Testis (tissue), 2 donors: ENCODE measurements at regions not wholly inside any gene's neighbourhood (a gene's known extent, or its start where the extent isn't known, plus 50 kb on each side); places are given as distances from the start of the nearest gene placed in this dataset.
"Not testable (repeated sequence)": the region's sequence is repeated elsewhere in the genome, so short reads cannot be mapped to it uniquely, and the experiment has no call there.

Experiments used
- DNase-seq: peaks from one replicate; pipeline ENCODE4 v3.0.0-alpha.2; 2019
- H3K27ac ChIP-seq, 2 donors: fragments of 200-600 bp; sonication (generic); one replicate each; pipeline ENCODE4 v1.5.1; 2019
- H3K27me3 ChIP-seq: fragments of 200-600 bp; sonication (generic); one replicate; pipeline ENCODE4 v1.5.1; 2019
- H3K36me3 ChIP-seq: fragments of 200-600 bp; sonication (generic); one replicate; pipeline ENCODE4 v1.5.1; 2017; ENCODE audit warnings: low read depth; ENCODE audit errors: missing control alignments
- H3K4me1 ChIP-seq: fragments of 200-600 bp; sonication (generic); one replicate; pipeline ENCODE4 v1.5.1; 2019
- H3K4me3 ChIP-seq, 2 donors: fragments of 200-600 bp; sonication (generic); one replicate each; pipeline ENCODE4 v1.5.1; 2017 to 2019
- H3K9me3 ChIP-seq: fragments of 200-600 bp; sonication (generic); one replicate; pipeline ENCODE4 v1.5.1; 2017
- WGBS, 2 donors: methylation state at CpG; one replicate each; pipeline ENCODE4 v1.1.5; 2018; 5-methylcytosine and 5-hydroxymethylcytosine counted together
- intact Hi-C: fragments of 100-400 bp; cut with DNase I; formaldehyde crosslinking; loops from one replicate; pipeline ENCODE4 v1.15.1; 2023; ENCODE audit warnings: low total_unique reads

DNA sequence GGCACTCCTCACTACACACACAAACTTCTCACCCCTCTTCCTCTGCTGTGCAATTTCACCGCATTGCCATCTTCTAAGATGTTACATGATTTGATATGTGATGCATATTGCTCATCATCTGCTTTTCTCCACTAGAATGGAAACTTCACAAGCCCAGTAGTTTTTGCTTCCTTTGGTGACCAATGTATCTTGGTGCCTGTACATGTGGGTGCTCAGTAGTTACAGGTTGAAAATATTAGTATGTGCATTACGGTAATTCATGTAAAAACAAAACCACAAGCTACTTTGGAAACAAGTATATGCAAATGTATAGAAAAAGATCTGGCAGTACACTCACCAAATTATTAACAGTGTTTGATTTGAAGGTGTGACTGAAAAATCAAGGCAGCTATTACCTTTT is 522.4 kb downstream of the TTLL7 start:
- H3K36me3 ChIP-seq, H3K27me3 ChIP-seq, intact Hi-C loops, H3K4me1 ChIP-seq, H3K27ac ChIP-seq, H3K4me3 ChIP-seq, H3K9me3 ChIP-seq, DNase-seq: not testable (repeated sequence)
- 96 to 98% methylated on average over 2 of the region's 2 CpGs for WGBS, 2 donors

DNA sequence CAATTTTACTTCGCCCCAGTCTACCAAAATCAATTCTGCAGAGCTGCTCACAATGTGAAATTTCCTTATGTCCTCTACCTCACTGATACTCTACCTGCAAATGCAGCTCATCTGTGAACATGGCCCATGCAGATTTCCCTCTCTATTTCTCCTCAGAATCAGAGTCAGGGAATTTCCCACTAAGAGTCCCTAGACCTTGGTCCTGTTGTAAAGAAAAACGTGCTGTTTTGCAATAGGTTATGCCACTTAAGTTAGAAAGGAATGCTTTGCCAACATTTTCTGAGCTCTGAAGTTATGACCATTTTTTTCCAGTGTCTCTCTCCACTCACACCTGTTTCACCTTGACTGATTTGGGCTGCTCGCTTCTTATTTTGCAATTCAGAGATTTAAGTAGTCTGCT is 524.0 kb downstream of the TTLL7 start:
- H3K9me3 ChIP-seq, H3K36me3 ChIP-seq, H3K4me3 ChIP-seq, DNase-seq, H3K27ac ChIP-seq, H3K27me3 ChIP-seq, H3K4me1 ChIP-seq, intact Hi-C loops: not testable (repeated sequence)
- WGBS, 2 donors: 78 to 81% methylated on average over 3 of the region's 3 CpGs

DNA sequence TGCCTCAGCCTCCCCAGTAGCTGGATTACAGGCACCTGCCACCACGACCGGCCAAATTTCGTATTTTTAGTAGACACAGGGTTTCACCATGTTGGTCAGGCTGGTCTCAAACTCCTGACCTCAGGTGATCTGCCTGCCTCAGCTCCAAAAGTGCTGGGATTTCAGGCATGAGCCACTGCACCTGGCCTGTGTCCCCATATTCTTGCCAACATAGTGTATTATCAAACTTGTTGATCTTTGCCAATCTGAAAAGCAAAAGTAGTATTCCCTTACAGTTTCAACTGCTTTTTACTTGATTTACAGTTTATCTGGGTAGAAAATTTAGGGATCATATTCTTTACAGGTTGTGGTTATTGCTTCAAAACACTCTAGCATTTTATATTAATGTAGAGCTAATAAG is 524.9 kb downstream of the TTLL7 start:
- DNase-seq, intact Hi-C loops, H3K4me3 ChIP-seq, H3K27me3 ChIP-seq, H3K4me1 ChIP-seq, H3K27ac ChIP-seq, H3K9me3 ChIP-seq, H3K36me3 ChIP-seq: not testable (repeated sequence)
- 100% methylated on average over 1 to 3 of the region's 3 CpGs for WGBS, 2 donors

DNA sequence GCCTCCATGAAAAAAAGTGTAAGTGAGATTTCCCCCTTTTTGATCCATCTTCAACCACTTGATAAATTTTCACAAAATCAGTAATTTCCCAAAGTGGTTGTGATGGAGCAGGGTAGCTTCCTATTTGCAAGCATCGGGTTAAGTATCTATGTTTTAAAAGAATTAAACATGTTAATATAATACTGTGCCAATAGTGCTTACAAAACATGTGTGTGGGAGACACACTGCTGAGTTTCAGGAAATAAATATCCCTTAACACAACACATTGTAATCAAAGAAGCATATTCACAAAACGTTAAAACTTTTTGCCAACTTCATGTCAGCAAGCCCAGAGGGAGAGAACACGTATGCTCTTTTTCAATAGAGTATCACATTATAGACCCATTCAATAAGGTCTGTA is 526.9 kb downstream of the TTLL7 start:
- intact Hi-C loops, H3K4me3 ChIP-seq, H3K27me3 ChIP-seq, DNase-seq, H3K4me1 ChIP-seq, H3K27ac ChIP-seq, H3K36me3 ChIP-seq, H3K9me3 ChIP-seq: not testable (repeated sequence)
- WGBS, 2 donors: 38 to 47% methylated on average over 3 of the region's 3 CpGs

DNA sequence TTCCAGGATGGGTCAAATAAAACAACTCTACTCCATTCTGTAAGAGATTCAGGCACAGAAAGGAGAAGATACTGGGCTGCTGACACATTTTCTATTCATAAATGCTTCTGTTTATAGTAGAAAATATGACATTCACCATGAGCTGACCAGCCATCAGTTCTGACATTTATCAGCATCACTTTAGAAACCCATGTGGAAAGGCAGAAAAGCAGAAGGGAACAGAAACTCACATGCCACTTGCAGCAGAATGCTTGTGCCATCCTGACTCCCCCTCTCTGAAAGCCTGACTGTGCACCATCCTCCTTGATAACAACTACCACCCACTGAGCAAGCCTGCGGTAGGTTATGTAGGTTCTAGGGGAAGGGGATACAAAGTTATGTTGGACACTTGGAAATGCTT is 527.7 kb downstream of the TTLL7 start:
- H3K9me3 ChIP-seq, H3K27ac ChIP-seq, H3K36me3 ChIP-seq, H3K4me3 ChIP-seq, H3K27me3 ChIP-seq, DNase-seq, intact Hi-C loops, H3K4me1 ChIP-seq: not testable (repeated sequence)
- 92 to 100% methylated on average over 1 of the region's 1 CpG for WGBS, 2 donors

DNA sequence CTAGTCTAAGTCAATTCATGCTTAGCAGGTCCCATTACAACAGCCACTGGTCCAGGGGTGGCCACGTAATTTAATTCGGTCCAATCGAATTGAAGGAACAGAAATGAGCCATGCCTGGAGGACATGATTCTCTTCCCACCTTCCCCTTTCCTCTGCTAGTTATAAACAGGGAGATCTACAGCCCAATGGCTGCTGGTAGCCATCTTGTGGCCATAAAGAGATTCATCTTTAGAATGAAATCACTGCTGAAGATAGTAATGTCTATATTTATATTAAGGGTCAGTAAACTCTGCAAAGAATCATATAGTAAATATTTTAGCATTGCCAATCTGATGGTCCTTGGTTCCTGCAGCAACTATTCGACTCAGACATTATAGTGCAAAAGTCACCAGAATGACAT is 530.6 kb downstream of the TTLL7 start:
- H3K36me3 ChIP-seq, H3K4me3 ChIP-seq, H3K27me3 ChIP-seq, DNase-seq, H3K27ac ChIP-seq, intact Hi-C loops, H3K4me1 ChIP-seq, H3K9me3 ChIP-seq: not testable (repeated sequence)
- 88 to 96% methylated on average over 4 of the region's 4 CpGs for WGBS, 2 donors

DNA sequence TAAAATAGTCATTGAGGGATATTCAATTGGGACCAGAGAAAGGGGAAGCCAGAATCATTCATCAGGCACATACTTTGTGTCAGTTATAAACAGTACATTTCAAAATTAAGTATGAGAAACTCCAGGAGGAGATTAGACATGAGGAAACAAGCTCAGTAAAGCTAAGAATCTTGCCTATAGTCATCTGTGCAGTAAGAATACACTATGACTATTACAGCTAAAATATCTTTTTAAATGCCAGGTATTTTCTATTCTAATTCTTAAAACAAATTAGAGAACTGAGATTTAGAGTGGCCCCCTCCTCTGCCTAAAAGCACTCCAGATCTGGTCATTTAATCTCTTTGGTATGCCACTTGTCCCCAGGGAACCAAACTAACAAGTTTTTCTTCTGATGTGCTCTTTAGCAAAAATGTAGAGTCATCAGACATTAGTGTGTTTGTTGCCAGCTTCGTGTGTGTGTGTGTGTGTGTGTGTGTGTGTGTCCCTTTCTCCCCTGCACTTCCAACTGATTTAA is 541.1 kb downstream of the TTLL7 start:
- DNase-seq, H3K36me3 ChIP-seq, H3K27me3 ChIP-seq, intact Hi-C loops, H3K4me1 ChIP-seq, H3K9me3 ChIP-seq, H3K4me3 ChIP-seq, H3K27ac ChIP-seq: not testable (repeated sequence)
- WGBS, 2 donors: 40 to 75% methylated on average over 1 of the region's 1 CpG

DNA sequence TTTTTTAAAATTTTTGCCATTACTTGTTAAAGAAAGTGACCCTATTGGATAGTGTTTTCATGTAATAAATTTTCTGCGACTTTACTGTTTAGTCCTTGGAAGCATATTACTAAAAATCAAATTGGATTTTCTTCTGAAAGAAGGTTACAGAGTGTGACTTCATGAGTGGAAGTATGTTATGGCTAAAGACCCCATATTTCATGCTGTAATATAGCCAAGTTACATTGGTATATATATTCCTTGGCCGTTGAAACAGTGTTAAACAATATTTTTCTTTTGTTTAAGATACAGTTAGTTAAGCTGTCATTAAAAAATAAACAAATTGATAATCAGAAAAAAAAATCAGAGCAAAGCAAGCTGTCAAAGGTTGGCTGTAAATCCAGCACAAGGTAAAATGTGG is 541.7 kb downstream of the TTLL7 start:
- DNase-seq, intact Hi-C loops, H3K4me1 ChIP-seq, H3K4me3 ChIP-seq, H3K36me3 ChIP-seq, H3K9me3 ChIP-seq, H3K27ac ChIP-seq, H3K27me3 ChIP-seq: not testable (repeated sequence)
- 73 to 77% methylated on average over 2 of the region's 2 CpGs for WGBS, 2 donors

DNA sequence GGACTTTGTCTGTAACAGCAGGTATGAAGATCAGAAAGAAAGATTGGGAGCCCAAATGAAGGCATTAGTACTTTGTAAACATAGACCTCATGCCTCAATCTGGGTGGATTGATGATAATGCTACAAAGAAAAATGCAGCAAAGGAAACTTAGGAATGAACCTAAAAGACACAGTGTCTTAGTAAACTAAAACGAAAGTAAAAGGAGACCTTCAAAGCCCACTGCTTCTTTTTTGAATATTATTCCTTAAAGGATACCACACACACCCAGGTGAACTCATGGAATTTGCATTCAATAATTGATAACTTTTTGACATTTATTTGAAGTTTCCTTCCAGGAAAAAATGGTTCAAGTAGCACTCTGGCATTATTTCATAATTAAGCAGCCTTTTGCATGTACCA is 543.2 kb downstream of the TTLL7 start:
- H3K27me3 ChIP-seq, H3K4me3 ChIP-seq, H3K36me3 ChIP-seq, intact Hi-C loops, DNase-seq, H3K4me1 ChIP-seq, H3K27ac ChIP-seq, H3K9me3 ChIP-seq: not testable (repeated sequence)
- WGBS, 2 donors: 34 to 36% methylated on average over 1 of the region's 1 CpG

DNA sequence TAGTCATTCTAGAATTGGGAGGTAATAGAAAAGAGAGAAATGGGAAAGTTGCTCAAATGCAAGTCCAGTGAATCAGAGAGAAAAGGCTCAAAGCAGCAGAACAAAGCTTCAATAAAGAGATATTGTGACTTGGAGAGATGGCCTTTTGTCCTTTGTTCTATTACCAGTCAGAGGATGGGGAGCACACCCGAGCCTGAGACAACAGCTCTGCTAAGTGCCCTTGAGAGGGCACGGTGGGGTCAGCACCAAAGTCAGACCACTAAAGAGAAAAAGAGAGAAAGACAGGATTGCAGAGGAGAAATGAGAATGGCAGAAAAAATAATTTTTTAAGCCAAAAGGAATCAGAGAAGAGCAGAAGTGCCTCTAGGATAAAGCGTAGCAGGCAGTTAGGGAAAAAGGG is 553.1 kb downstream of the TTLL7 start:
- intact Hi-C loops, DNase-seq: not testable (repeated sequence)
- 66 to 75% methylated on average over 2 to 3 of the region's 3 CpGs for WGBS, 2 donors

DNA sequence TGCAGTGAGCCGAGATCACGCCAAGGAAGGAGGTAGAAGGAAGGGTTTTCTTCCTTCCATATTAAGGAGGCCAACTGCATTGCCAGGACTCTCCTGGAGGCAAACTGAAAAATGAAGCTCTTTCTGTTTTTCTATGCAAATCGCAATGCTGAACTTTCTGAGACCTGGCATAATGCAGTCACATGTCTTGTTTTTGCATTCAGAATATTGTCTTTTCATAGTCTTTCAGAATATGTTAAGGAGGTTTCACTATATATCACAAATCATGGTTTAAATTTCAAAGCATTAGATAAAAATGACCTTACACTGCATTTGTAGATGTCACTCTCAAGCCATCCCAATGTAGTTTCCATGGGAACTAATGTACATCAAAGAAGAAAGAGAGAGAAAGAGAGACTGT is 556.5 kb downstream of the TTLL7 start:
- WGBS, 2 donors: 99 to 100% methylated on average over 3 of the region's 3 CpGs
- H3K4me1 ChIP-seq, H3K27ac ChIP-seq, H3K36me3 ChIP-seq, H3K9me3 ChIP-seq, H3K4me3 ChIP-seq, intact Hi-C loops, H3K27me3 ChIP-seq, DNase-seq: not testable (repeated sequence)

More for the DNA sequence above, 553.1 kb downstream of the TTLL7 start:
- not testable (repeated sequence) for H3K36me3 ChIP-seq, H3K27ac ChIP-seq, H3K4me1 ChIP-seq, H3K9me3 ChIP-seq, H3K4me3 ChIP-seq, H3K27me3 ChIP-seq

DNA sequence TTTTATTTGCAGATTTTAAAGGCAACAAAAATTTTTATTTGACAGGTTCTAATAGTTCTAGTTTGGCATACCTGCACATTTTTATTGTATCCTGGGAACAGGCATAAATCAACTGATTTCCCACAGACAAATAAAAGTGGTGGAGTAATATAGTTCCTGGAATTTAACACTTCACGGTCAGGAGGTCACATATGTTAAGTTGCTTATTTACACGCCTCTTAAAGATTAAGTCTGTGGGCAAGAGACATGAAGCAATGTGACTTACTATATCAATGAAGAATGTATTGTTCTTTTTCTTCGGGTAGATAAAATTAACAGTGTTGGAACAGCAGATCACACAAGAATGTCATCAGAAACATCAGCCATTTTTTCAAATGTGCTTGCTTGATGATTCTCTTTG is 558.3 kb downstream of the TTLL7 start:
- intact Hi-C loops, H3K27ac ChIP-seq, H3K27me3 ChIP-seq, H3K36me3 ChIP-seq, DNase-seq, H3K4me1 ChIP-seq, H3K9me3 ChIP-seq, H3K4me3 ChIP-seq: not testable (repeated sequence)
- 71 to 74% methylated on average over 3 of the region's 3 CpGs for WGBS, 2 donors

DNA sequence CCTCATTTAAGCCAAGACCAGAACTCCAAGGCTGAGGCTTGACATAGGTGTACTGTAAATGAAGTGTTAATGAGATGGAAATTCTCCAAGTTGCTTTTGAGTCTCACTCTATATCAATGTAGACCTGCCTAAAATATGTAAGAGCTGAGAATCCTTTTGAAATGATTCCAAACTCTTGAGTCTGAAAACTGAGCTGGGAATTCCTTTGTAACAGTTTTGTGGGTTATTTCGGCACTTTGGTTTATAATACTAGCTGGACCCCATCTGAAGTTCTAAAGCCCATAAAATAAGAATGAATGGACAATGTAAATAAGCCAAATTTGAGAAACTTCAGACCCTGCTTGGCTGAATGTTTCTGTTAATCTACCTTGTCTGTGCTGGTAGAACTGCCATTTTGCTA is 558.9 kb downstream of the TTLL7 start:
- H3K36me3 ChIP-seq, H3K4me3 ChIP-seq, H3K27me3 ChIP-seq, H3K27ac ChIP-seq, intact Hi-C loops, H3K9me3 ChIP-seq, DNase-seq, H3K4me1 ChIP-seq: not testable (repeated sequence)
- 72 to 86% methylated on average over 1 of the region's 1 CpG for WGBS, 2 donors
